Endothelial cell of umbilical vein (primary cell): ENCODE measurements at regions not wholly inside any gene's neighbourhood (a gene's known extent, or its start where the extent isn't known, plus 50 kb on each side); places are given as distances from the start of the nearest gene placed in this dataset.

Source experiments
- BruUV-seq: library from RNA; stranded (reverse); fragments of 400-500 nt; replicated peaks from 2 replicates; lab custom pipeline; 2021; lab: Mats Ljungman, UMichigan
- CTCF ChIA-PET: fragments of 300-600, 350-600 bp; sonication (Branson Sonifier 250); formaldehyde crosslinking; loops from one replicate; lab custom pipeline; 2021; ENCODE audit warnings: antibody characterized with exemption, inconsistent platforms; lab: Charles Lee
- POLR2A ChIA-PET: fragments of 300-600, 350-600 bp; sonication (Branson Sonifier 250); formaldehyde crosslinking; loops from one replicate; lab custom pipeline; 2021; ENCODE audit warnings: antibody characterized with exemption, inconsistent platforms; lab: Charles Lee
- DNase-seq: peaks from one replicate; pipeline ENCODE4 v3.0.0-alpha.2; 2011; ENCODE audit warnings: low read depth, low spot score
- FAIRE-seq: peaks from 2 replicates; lab custom pipeline; 2011; peaks lifted over from hg19 to GRCh38; lab: Jason Lieb, UNC
- H2AFZ ChIP-seq: 2 replicates; pipeline ENCODE4 v1.6.0; 2012; ENCODE audit warnings: low read depth, low read length, control low read depth, inconsistent platforms
- H3K27ac ChIP-seq: 2 replicates; pipeline ENCODE4 v1.5.1; 2011; ENCODE audit warnings: low read depth, mild to moderate bottlenecking, control low read depth, low read length, moderate library complexity; ENCODE audit not compliant: insufficient read depth
- H3K27me3 ChIP-seq, 2 experiments: 2 replicates each; pipeline versions ENCODE4 v1.6.0 to v1.6.1; 2011; ENCODE audit warnings: low read length in 2 of 2, mixed read lengths in 1 of 2; ENCODE audit not compliant: control insufficient read depth in 2 of 2, insufficient read depth in 2 of 2
- H3K36me3 ChIP-seq, 2 experiments: 2 replicates in 1 of 2; 3 replicates in 1 of 2; pipeline ENCODE4 v1.5.1; 2011; ENCODE audit warnings: low read length in 2 of 2, mild to moderate bottlenecking in 1 of 2, moderate library complexity in 1 of 2; ENCODE audit not compliant: control insufficient read depth in 2 of 2, insufficient read depth in 2 of 2; ENCODE audit errors: extremely low read depth in 1 of 2
- H3K4me1 ChIP-seq: 3 replicates; pipeline ENCODE4 v1.5.1; 2011; ENCODE audit warnings: mild to moderate bottlenecking, low read length; ENCODE audit not compliant: control insufficient read depth, insufficient read depth; ENCODE audit errors: extremely low read depth
- H3K4me2 ChIP-seq: 2 replicates; pipeline ENCODE4 v1.6.1; 2011; ENCODE audit warnings: low read length, control low read depth, mixed read lengths; ENCODE audit not compliant: insufficient read depth
- H3K4me3 ChIP-seq, 3 experiments: fragments of 200-600 bp in 1 of 3; sonication (generic), shearing (Covaris generic) in 1 of 3; replicated peaks in 1 of 3; 2 replicates each; pipeline ENCODE4 v1.5.1; 2011 to 2016; ENCODE audit warnings: control low read depth in 3 of 3, low read length in 3 of 3, mild to moderate bottlenecking in 2 of 3, inconsistent platforms in 1 of 3, low read depth in 1 of 3, moderate library complexity in 1 of 3; ENCODE audit not compliant: insufficient read depth in 1 of 3
- H3K79me2 ChIP-seq: 2 replicates; pipeline ENCODE4 v1.6.0; 2012; ENCODE audit warnings: low read length, inconsistent platforms; ENCODE audit not compliant: control insufficient read depth, insufficient read depth
- H3K9ac ChIP-seq: replicated peaks from 2 replicates; pipeline ENCODE3; 2011; ENCODE audit warnings: low read length, control low read depth; ENCODE audit not compliant: insufficient read depth; ENCODE audit errors: extremely low read depth
- H3K9me1 ChIP-seq: replicated peaks from 3 replicates; pipeline ENCODE4 v1.6.0; 2011; ENCODE audit warnings: mild to moderate bottlenecking, low read length; ENCODE audit not compliant: control insufficient read depth, insufficient read depth; ENCODE audit errors: extremely low read depth
- H3K9me3 ChIP-seq: replicated peaks from 2 replicates; pipeline ENCODE4 v1.5.1; 2012; ENCODE audit warnings: low read length, inconsistent platforms; ENCODE audit not compliant: control insufficient read depth, insufficient read depth
- H4K20me1 ChIP-seq: replicated peaks from 2 replicates; pipeline ENCODE3; 2011; ENCODE audit warnings: mild to moderate bottlenecking, low read length; ENCODE audit not compliant: control insufficient read depth, insufficient read depth; ENCODE audit errors: extremely low read depth
- GATA2 ChIP-seq: IDR thresholded peaks from 2 replicates; pipeline ENCODE4 v1.7.0; 2011; ENCODE audit warnings: low read depth, mild to moderate bottlenecking, moderate library complexity, mixed read lengths, low read length; ENCODE audit not compliant: insufficient read length, insufficient read depth
- JUN ChIP-seq: IDR thresholded peaks from 2 replicates; pipeline ENCODE4 v1.6.1; 2011; ENCODE audit warnings: borderline replicate concordance, low read depth; ENCODE audit not compliant: insufficient read length, insufficient read depth
- POLR2A ChIP-seq: IDR thresholded peaks from 2 replicates; pipeline ENCODE4 v1.6.1; 2012; ENCODE audit warnings: low read depth, mild to moderate bottlenecking, control low read depth, low read length
- POLR2AphosphoS5 ChIP-seq: IDR thresholded peaks from 2 replicates; pipeline ENCODE4 v1.6.1; 2012; ENCODE audit warnings: low read depth, mild to moderate bottlenecking, control low read depth, low read length, moderate library complexity; ENCODE audit not compliant: insufficient read depth
- dilution Hi-C: fragments of 300-500 bp; cut with MboI; formaldehyde crosslinking; loops from one replicate; pipeline ENCODE4 v1.15.0; 2019; ENCODE audit warnings: low sequenced_read_pairs; ENCODE audit not compliant: extremely low pct_ligation_motif_present
- intact Hi-C: fragments of 100-400 bp; cut with micrococcal nuclease; formaldehyde crosslinking; loops from one replicate; pipeline ENCODE4 v1.10.0; 2022
- TF ChIP-seq, protein P1 (sequence below): IDR thresholded peaks from 2 replicates; pipeline ENCODE4 v1.6.1; 2011; ENCODE audit not compliant: insufficient read depth, insufficient read length

DNA sequence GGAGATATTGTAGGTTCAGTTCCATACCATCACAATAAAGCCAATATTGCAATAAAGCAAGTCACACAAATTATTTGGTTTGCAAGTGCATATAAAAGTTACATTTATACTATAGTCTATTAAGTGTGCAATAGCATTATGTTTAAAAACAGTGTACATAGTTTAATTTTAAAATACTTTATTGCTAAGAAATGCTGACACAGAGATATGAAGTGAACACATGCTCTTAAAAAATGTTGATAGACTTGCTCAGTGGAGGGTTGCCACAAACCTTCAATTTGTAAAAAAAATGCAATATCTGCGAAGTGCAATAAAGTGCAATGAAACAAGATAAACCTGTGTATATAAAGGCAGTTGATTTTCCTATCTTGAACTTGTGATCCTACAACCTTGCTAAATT lies 161.5 kb downstream of the PRDM13 start:
- intact Hi-C loops (no loop called here), dilution Hi-C loops (no loop called here)
- H3K27me3 ChIP-seq: no peaks in the 10 kb centered on the region
- no peak overlapping the region for H3K4me3 ChIP-seq
- no peaks in the 10 kb centered on the region for H3K79me2 ChIP-seq
- no peak overlapping the region for H2AFZ ChIP-seq
- H3K9me1 ChIP-seq: no peaks in the 10 kb centered on the region
- H3K27ac ChIP-seq: no peak overlapping the region
- DNase-seq (no peak), FAIRE-seq (no peak)
- TF ChIP-seq GATA2 (no peak), POLR2AphosphoS5 (no peak), POLR2A (no peak)
- TF ChIP-seq, protein P1, sequence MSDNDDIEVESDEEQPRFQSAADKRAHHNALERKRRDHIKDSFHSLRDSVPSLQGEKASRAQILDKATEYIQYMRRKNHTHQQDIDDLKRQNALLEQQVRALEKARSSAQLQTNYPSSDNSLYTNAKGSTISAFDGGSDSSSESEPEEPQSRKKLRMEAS: no peak
- CTCF ChIA-PET: interaction anchor here (0.7 to 1.0 kb wide), 2 partner anchors 22 to 100 kb away, joined by 3 read pairs; no protein-coding TSS in a partner anchor
- no peak overlapping the region for H3K4me2 ChIP-seq
- POLR2A ChIA-PET: no interaction called here
- no peak overlapping the region for H3K9ac ChIP-seq
- H4K20me1 ChIP-seq: no peaks in the 10 kb centered on the region
- no peaks in the 10 kb centered on the region for H3K9me3 ChIP-seq
- H3K4me1 ChIP-seq: no peaks in the 10 kb centered on the region
- no TSS peak for BruUV-seq
- no peaks in the 10 kb centered on the region for H3K36me3 ChIP-seq

DNA sequence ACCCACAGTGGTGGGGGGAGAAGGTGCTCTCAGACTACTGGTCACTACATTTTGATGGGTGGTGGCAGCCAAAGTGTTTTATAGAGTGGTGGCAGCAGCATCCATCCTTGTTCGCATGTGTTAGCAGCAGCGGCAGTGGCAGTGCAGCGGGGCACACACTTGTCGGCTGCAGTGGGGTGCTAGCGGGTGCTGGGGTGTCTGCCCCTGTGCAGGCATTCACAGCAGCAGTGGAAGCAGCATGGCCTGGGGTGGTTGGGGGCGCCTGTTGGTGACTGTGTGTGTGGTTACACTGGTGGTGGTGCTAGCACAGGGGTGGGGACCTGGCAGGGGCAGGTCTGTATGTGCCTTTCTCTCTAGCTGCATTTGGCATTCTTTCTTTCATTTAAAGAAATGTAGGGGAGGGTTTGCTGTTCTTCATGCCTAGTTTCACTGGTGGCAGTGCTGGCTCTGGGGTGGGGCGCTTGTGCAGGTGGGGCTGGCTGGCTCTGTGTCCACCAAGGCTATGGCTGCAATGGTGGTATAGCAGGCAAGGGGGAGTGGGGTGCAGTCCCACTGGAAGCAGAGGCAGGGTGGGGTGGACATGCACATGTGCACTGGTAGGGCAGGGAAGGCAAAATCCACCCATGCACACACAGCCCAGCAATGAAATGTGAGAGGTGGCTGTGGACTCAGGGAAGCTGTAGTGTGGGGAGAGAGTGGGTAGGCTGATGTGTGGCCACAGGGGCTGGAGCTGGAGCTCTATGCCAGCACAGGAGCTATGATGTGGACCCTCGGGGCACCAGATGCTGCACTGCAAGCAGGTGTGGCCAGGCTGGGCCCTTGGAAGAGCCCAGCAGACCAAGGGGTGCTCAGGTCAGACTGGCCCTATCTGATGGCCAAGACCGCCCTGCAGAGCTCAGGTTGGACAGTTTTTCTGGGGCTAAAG lies 173.3 kb downstream of the PRDM13 start:
- Histone ChIP-seq H2AFZ (no peak overlapping the region), H3K4me1 (no peaks in the 10 kb centered on the region), H4K20me1 (no peaks in the 10 kb centered on the region), H3K36me3 (no peaks in the 10 kb centered on the region), H3K27ac (no peak overlapping the region), H3K27me3 (peaks cover 0 to 2% of the 10 kb centered on the region in 2 experiments), H3K9me3 (no peaks in the 10 kb centered on the region), H3K9me1 (no peaks in the 10 kb centered on the region), H3K79me2 (no peaks in the 10 kb centered on the region), H3K4me3 (no peak overlapping the region), H3K9ac (no peak overlapping the region), H3K4me2 (no peak overlapping the region)
- no TSS peak for BruUV-seq
- FAIRE-seq (no peak), DNase-seq (no peak)
- no peak for TF ChIP-seq JUN
- POLR2A ChIA-PET: no interaction called here
- intact Hi-C loops: no loop called here
- dilution Hi-C loops: no loop called here
- CTCF ChIA-PET: no interaction called here
